ENCODE measurements at regions not wholly inside any gene's neighbourhood (a gene's known extent, or its start where the extent isn't known, plus 50 kb on each side); places are given as distances from the start of the nearest gene placed in this dataset.

DNA sequence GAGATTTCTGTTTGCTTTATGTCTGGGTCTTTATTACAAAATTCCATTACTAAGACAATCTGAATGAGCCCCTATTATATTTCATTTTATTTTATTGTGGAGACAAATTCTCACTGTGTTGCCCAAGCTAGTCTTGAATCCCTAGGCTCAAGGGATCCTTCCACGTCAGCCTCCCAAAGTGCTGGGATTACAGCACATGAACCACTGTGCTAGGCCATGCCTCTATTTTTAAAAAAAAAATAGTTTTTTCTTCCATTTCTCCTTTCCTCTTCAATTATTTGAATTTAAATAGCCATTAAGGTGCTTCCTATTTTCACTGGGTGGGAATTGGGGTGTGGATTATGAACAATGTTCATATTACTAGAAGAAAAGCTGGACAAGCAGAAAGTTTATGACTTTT lies 1587.4 kb downstream of the GRIK2 start:
- TF ChIP-seq, protein P1, sequence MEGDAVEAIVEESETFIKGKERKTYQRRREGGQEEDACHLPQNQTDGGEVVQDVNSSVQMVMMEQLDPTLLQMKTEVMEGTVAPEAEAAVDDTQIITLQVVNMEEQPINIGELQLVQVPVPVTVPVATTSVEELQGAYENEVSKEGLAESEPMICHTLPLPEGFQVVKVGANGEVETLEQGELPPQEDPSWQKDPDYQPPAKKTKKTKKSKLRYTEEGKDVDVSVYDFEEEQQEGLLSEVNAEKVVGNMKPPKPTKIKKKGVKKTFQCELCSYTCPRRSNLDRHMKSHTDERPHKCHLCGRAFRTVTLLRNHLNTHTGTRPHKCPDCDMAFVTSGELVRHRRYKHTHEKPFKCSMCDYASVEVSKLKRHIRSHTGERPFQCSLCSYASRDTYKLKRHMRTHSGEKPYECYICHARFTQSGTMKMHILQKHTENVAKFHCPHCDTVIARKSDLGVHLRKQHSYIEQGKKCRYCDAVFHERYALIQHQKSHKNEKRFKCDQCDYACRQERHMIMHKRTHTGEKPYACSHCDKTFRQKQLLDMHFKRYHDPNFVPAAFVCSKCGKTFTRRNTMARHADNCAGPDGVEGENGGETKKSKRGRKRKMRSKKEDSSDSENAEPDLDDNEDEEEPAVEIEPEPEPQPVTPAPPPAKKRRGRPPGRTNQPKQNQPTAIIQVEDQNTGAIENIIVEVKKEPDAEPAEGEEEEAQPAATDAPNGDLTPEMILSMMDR (IDR thresholded peaks at IDR 0.05; ENCODE audit: low read depth, low read length), result no peak
- TF ChIP-seq EZH2phosphoT487 (IDR thresholded peaks at IDR 0.05; ENCODE audit: low read depth), result no peak
